Karpas-422 (cell line): ENCODE measurements at regions not wholly inside any gene's neighbourhood (a gene's known extent, or its start where the extent isn't known, plus 50 kb on each side); places are given as distances from the start of the nearest gene placed in this dataset.

ENCODE experiments used
- DNase-seq: peaks from one replicate; pipeline ENCODE4 v3.0.0-alpha.2; 2015
- H2AFZ ChIP-seq: fragments of 200-600 bp; sonication (generic); 2 replicates; pipeline ENCODE4 v1.6.1; 2014; ENCODE audit warnings: antibody characterized with exemption, low read length, mixed read lengths
- H3K27ac ChIP-seq: fragments of 200-600 bp; sonication (generic); 2 replicates; pipeline ENCODE4 v1.5.1; 2014; ENCODE audit warnings: mild to moderate bottlenecking, low read length, moderate library complexity
- H3K27me3 ChIP-seq: fragments of 200-600 bp; sonication (generic); 2 replicates; pipeline ENCODE4 v1.6.1; 2014; ENCODE audit warnings: low read length, mixed read lengths
- H3K36me3 ChIP-seq: fragments of 200-600 bp; sonication (generic); 2 replicates; pipeline ENCODE4 v1.6.1; 2014; ENCODE audit warnings: low read length, mixed read lengths; ENCODE audit not compliant: insufficient read depth
- H3K4me1 ChIP-seq: fragments of 200-600 bp; sonication (generic); 2 replicates; pipeline ENCODE4 v1.6.1; 2014; ENCODE audit warnings: mild to moderate bottlenecking, low read length, mixed read lengths
- H3K4me2 ChIP-seq: fragments of 200-600 bp; sonication (generic); 2 replicates; pipeline ENCODE4 v1.6.1; 2014; ENCODE audit warnings: low read length, low read depth, mild to moderate bottlenecking; ENCODE audit not compliant: poor library complexity, severe bottlenecking
- H3K4me3 ChIP-seq: fragments of 200-600 bp; sonication (generic); 2 replicates; pipeline ENCODE4 v1.5.1; 2014; ENCODE audit warnings: mild to moderate bottlenecking, antibody characterized with exemption, low read length, mixed read lengths
- H3K79me2 ChIP-seq: fragments of 200-600 bp; sonication (generic); 2 replicates; pipeline ENCODE4 v1.6.1; 2014; ENCODE audit warnings: mild to moderate bottlenecking, low read length, mixed read lengths
- H3K9ac ChIP-seq: fragments of 200-600 bp; sonication (generic); 2 replicates; pipeline ENCODE4 v1.6.0; 2014; ENCODE audit warnings: low read length
- H3K9me2 ChIP-seq: fragments of 200-600 bp; sonication (generic), shearing (Covaris generic); replicated peaks from 2 replicates; pipeline ENCODE4 v1.6.0; 2014; ENCODE audit warnings: mild to moderate bottlenecking, low read length, moderate library complexity; ENCODE audit not compliant: insufficient read depth
- H3K9me3 ChIP-seq: fragments of 300-700, 200-600 bp; sonication (generic); 2 replicates; pipeline ENCODE4 v1.6.1; 2014; ENCODE audit warnings: low read length, mixed read lengths
- H4K20me1 ChIP-seq: fragments of 200-600 bp; sonication (generic); 2 replicates; pipeline ENCODE4 v1.6.1; 2014; ENCODE audit warnings: mild to moderate bottlenecking, antibody characterized with exemption, low read length, low read depth; ENCODE audit not compliant: insufficient read depth

DNA sequence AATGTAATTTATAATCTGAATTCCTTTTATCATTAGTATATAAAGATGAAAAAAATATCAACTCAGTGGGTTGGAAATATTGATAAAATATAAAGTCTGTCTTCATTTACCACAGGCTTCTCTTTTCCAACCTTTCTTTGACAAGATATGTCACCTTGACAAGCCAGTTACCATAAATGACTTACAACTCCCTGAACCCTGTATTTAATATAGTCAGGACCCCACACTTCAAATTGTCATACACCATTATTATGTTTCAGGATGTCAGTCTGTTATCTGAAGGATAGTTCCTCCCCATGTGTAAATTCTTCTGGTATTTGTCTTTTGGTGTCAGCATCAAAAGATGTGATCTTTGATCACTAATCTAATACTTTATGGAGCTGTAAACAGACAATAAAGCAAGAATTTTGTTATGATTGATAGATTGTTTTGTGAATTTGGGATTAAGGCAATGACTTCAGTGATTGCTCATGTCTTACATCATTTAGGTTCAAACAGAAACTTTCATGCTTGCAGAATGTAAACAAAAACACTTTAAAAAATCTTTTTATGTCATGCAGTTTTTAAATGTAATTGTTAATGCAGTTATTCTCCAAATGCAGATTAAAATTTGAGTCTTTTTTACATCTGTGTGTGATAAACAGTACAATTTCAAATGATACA is 503.5 kb upstream of the BCHE start:
- H3K36me3 ChIP-seq: no peaks in the 10 kb centered on the region
- H3K9me3 ChIP-seq: no peaks in the 10 kb centered on the region; the same call in 1 of the 2 replicates
- H3K9ac ChIP-seq: no peak overlapping the region
- no peaks in the 10 kb centered on the region for H4K20me1 ChIP-seq
- DNase-seq: no peak
- no peaks in the 10 kb centered on the region for H3K27me3 ChIP-seq
- no peaks in the 10 kb centered on the region for H3K9me2 ChIP-seq
- no peak overlapping the region for H2AFZ ChIP-seq
- H3K79me2 ChIP-seq: no peaks in the 10 kb centered on the region
- H3K4me3 ChIP-seq: no peak overlapping the region
- H3K27ac ChIP-seq: no peak overlapping the region
- no peaks in the 10 kb centered on the region for H3K4me1 ChIP-seq
- H3K4me2 ChIP-seq: no peak overlapping the region

DNA sequence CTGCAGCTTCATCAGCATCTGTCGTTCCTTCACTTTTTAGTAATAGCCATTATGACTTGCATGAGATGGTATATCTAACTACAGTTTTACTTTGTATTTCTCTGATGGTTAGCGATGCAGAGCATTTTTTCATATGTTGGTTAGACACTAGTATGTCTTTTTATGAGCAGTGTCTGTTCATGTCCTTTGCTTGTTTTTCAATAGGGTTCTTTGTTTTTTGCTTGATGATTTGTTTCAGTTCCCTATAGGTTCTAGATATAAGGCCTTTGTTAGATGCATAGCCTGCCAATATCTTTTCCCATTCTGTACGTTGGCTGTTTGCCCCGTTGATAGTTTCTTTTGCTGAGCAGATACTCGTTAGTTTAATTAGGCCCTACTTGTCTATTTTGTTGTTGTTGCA is 487.2 kb upstream of the BCHE start:
- H3K27ac ChIP-seq: no peak overlapping the region
- no peaks in the 10 kb centered on the region for H4K20me1 ChIP-seq
- DNase-seq: no peak
- H3K27me3 ChIP-seq: no peaks in the 10 kb centered on the region
- H3K9me2 ChIP-seq: no peaks in the 10 kb centered on the region
- H3K79me2 ChIP-seq: no peaks in the 10 kb centered on the region
- H3K36me3 ChIP-seq: no peaks in the 10 kb centered on the region
- no peaks in the 10 kb centered on the region for H3K9me3 ChIP-seq
- no peak overlapping the region for H3K4me2 ChIP-seq
- H2AFZ ChIP-seq: no peak overlapping the region
- no peak overlapping the region for H3K9ac ChIP-seq
- no peaks in the 10 kb centered on the region for H3K4me1 ChIP-seq
- no peak overlapping the region for H3K4me3 ChIP-seq

DNA sequence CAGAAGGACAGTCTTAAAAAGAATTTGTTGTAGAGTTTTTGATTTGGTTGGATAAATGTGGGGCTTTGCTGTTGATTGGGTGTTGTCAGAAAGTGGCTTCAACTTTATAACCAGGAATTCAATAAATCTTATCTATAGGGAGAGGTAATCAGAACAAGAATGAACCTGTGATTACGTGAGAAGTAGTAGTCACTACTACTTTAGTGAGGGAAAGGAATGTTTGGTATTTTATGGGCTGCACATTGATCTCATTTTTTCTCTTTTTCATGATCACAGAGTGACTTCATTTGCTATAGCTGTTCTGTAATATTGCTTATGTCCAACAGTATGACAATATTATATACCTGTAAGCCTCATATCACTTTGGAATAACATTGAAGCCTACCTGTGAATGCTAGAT is 485.2 kb upstream of the BCHE start:
- Histone ChIP-seq H3K27ac (no peak overlapping the region), H3K27me3 (no peaks in the 10 kb centered on the region), H3K9me2 (no peaks in the 10 kb centered on the region), H4K20me1 (no peaks in the 10 kb centered on the region), H3K4me2 (no peak overlapping the region), H3K36me3 (no peaks in the 10 kb centered on the region), H3K9ac (no peak overlapping the region), H3K9me3 (peaks cover 4% of the 10 kb centered on the region; the same call in 1 of the 2 replicates), H2AFZ (no peak overlapping the region), H3K79me2 (no peaks in the 10 kb centered on the region), H3K4me3 (no peak overlapping the region), H3K4me1 (no peaks in the 10 kb centered on the region)
- no peak for DNase-seq

DNA sequence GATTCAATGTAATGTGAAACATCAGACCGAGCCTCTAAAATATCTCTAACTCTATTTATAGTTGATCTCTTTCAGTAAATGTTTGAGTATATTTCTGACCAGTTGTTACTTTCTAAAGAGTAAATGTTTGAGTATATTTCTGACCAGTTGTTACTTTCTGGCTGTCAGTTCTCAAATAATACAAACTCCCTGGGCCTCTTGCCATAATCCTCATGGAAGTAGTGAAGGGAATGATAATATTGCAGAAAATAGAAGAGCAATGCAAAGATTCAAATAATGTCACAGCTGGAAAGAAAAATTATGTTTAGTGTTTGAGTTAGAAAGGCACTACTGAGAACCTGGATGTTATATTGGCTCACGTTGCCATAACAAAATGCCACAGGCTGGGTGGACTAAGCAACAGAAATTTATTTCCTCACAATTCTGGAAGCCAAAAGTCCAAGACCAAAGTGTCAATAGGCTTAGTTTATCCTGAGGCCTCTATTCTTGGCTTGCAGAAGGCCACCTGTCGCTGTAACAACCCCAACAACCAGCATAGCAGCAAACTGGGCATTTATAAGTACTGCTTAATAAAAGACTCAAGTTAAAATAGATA is 470.6 kb upstream of the BCHE start:
- Histone ChIP-seq H3K4me3 (no peak overlapping the region), H3K9me3 (no peaks in the 10 kb centered on the region), H3K4me2 (no peak overlapping the region), H3K79me2 (no peaks in the 10 kb centered on the region), H3K9ac (no peak overlapping the region), H2AFZ (no peak overlapping the region), H4K20me1 (no peaks in the 10 kb centered on the region), H3K36me3 (no peaks in the 10 kb centered on the region), H3K27ac (no peak overlapping the region), H3K4me1 (no peaks in the 10 kb centered on the region), H3K27me3 (no peaks in the 10 kb centered on the region), H3K9me2 (no peaks in the 10 kb centered on the region)
- DNase-seq: no peak

DNA sequence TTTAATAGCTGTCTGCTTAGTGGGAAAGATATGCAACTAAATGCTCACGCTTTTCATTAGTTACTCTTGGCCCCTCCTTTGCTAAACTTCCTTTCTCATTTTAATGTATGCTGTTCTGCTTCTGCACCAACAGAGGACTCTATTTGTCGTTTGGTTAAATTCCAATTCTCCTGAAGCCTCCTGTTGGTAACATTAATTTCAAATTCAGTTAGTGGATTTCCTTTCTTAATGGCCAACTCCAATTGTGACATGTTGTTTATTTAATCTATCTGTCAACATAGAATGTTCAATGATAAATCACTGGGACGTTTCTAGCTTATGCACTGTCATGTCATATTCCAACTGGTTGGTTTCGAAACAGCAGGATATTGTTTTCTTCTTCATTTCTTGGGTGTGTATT is 467.4 kb upstream of the BCHE start:
- Histone ChIP-seq H3K9ac (no peak overlapping the region), H3K9me3 (no peaks in the 10 kb centered on the region), H3K79me2 (no peaks in the 10 kb centered on the region), H3K4me1 (no peaks in the 10 kb centered on the region), H2AFZ (no peak overlapping the region), H3K27ac (no peak overlapping the region), H3K27me3 (no peaks in the 10 kb centered on the region), H3K4me2 (no peak overlapping the region), H3K36me3 (no peaks in the 10 kb centered on the region), H3K9me2 (0 out of 2 replicates have a peak, but pooled peaks cover 2% of the 10 kb centered on the region), H4K20me1 (no peaks in the 10 kb centered on the region), H3K4me3 (no peak overlapping the region)
- no peak for DNase-seq

DNA sequence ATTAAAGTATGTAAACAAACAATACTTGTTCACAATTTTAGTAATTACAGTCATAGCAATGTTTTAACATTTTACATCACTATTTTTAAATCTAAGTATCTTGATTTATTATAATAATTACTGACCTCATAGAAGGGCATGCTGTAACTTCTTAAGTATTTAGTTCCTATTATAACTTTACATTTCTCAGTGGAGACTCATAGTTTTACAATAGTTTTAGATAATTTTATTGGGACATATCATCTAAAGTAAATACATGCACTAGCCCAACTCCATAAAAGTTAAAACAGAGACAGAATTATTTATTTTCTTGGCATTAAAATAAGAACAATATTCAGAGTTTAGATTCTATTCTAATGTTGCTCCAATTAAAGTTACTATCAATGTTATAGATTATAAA is 466.5 kb upstream of the BCHE start:
- no peak overlapping the region for H3K4me3 ChIP-seq
- no peak overlapping the region for H3K4me2 ChIP-seq
- H3K9me2 ChIP-seq: 0 out of 2 replicates have a peak, but pooled peaks cover 2% of the 10 kb centered on the region
- H3K36me3 ChIP-seq: no peaks in the 10 kb centered on the region
- H3K9ac ChIP-seq: no peak overlapping the region
- no peaks in the 10 kb centered on the region for H3K9me3 ChIP-seq
- no peak overlapping the region for H3K27ac ChIP-seq
- no peak for DNase-seq
- H2AFZ ChIP-seq: no peak overlapping the region
- no peaks in the 10 kb centered on the region for H4K20me1 ChIP-seq
- no peaks in the 10 kb centered on the region for H3K27me3 ChIP-seq
- no peaks in the 10 kb centered on the region for H3K79me2 ChIP-seq
- H3K4me1 ChIP-seq: no peaks in the 10 kb centered on the region

DNA sequence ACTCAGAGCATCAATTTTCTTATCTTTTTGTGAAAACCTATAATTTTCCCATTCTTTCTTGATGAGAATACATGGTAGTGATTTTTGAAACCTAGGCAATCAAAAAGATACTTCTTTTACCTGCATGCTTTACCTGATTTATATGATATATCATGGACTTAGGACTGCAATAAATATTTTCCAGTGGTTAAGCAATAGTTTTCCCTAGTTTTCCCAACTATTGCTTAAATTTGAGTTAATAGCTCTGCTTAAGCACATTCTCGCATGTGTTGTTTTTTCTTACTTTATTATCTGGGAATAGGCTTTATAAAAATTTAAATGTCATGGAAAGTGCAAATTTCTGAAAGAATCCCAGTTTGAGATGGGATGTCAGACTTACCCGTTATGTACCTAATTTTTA is 465.1 kb upstream of the BCHE start:
- no peaks in the 10 kb centered on the region for H4K20me1 ChIP-seq
- H3K27ac ChIP-seq: no peak overlapping the region
- no peak overlapping the region for H2AFZ ChIP-seq
- H3K4me1 ChIP-seq: no peaks in the 10 kb centered on the region
- H3K4me2 ChIP-seq: no peak overlapping the region
- no peaks in the 10 kb centered on the region for H3K36me3 ChIP-seq
- no peaks in the 10 kb centered on the region for H3K27me3 ChIP-seq
- H3K79me2 ChIP-seq: no peaks in the 10 kb centered on the region
- DNase-seq: no peak
- H3K4me3 ChIP-seq: no peak overlapping the region
- H3K9me3 ChIP-seq: no peaks in the 10 kb centered on the region
- no peak overlapping the region for H3K9ac ChIP-seq
- 0 out of 2 replicates have a peak, but pooled peaks cover 2% of the 10 kb centered on the region for H3K9me2 ChIP-seq

DNA sequence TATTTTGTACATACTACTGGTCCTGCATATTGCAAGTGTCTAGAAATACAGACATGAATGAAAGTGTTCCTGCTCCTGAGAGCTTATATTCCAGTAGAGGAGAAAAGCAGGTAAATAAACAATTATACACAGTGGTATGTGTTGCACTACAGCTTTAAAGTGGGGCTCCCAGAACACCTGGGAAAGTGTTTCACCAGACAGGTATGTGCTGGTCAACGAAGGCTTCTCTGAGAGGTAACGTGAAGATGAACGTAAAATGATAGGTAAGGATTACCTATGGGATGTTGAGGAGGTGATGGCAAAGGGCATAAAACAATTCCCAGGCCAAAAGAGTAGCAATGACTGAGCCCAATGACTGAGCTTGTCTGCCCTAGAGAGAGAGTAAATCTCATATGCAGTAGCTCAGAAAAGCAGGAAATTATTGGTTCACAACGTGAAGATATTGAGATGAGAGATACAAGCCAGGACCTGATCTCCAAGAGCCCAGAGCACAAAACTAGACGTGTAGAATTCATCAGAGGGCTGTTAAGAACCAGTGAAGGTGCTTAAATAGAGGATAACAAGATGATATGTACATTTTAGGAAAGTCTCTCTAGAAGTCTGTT is 459.1 kb upstream of the BCHE start:
- H3K36me3 ChIP-seq: no peaks in the 10 kb centered on the region

More for the DNA sequence above, 459.1 kb upstream of the BCHE start:
- Histone ChIP-seq H3K27ac (no peak overlapping the region), H3K4me3 (no peak overlapping the region), H4K20me1 (no peaks in the 10 kb centered on the region), H3K79me2 (no peaks in the 10 kb centered on the region), H3K4me2 (no peak overlapping the region), H3K4me1 (no peaks in the 10 kb centered on the region), H3K9ac (no peak overlapping the region), H3K9me2 (no peaks in the 10 kb centered on the region), H3K27me3 (no peaks in the 10 kb centered on the region), H2AFZ (no peak overlapping the region), H3K9me3 (no peaks in the 10 kb centered on the region)
- no peak for DNase-seq
